ES-I3 (cell line): ENCODE measurements at regions not wholly inside any gene's neighbourhood (a gene's known extent, or its start where the extent isn't known, plus 50 kb on each side); places are given as distances from the start of the nearest gene placed in this dataset.
A peak's percentile ranks its signal among the peaks of the same experiment; 100 is the strongest.
"Not testable (repeated sequence)": the region's sequence is repeated elsewhere in the genome, so short reads cannot be mapped to it uniquely, and the experiment has no call there.

Source experiments
- H3K36me3 ChIP-seq: 2 replicates; pipeline ENCODE4 v1.6.1; 2013; ENCODE audit warnings: mild to moderate bottlenecking, low read length, control low read depth, moderate library complexity; ENCODE audit not compliant: insufficient read depth
- H3K4me1 ChIP-seq: 2 replicates; pipeline ENCODE4 v1.6.1; 2013; ENCODE audit warnings: mild to moderate bottlenecking, control low read depth, low read length; ENCODE audit not compliant: insufficient read depth
- H3K9ac ChIP-seq: 2 replicates; pipeline ENCODE4 v1.6.1; 2013; ENCODE audit warnings: low read depth, mild to moderate bottlenecking, low read length, moderate library complexity
- H3K9me3 ChIP-seq: 2 replicates; pipeline ENCODE4 v1.6.1; 2013; ENCODE audit warnings: mild to moderate bottlenecking, low read length, moderate library complexity; ENCODE audit not compliant: control insufficient read depth, insufficient read depth

DNA sequence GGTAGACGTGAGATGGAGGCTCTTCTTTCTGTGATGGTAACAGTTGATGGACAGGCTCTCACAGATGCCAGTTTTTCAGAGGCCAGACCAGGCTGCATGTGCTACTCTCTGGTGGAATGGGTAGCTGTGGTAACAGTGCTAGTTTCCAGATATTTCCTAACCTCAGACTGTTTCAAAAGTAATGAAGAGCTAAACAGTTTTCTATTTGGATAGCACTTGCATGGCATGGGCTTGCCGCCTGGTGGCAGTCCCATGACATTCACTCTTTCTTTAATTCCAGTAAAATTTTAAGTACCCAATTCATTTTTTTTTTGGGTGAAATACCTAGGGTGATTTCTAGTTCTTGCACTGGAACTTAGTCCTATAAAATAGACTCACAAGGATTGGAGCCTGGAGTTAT, 220.2 kb upstream of the MAD2L1 start:
- Histone ChIP-seq H3K36me3 (no peaks in the 10 kb centered on the region), H3K4me1 (no peaks in the 10 kb centered on the region), H3K9me3 (no peaks in the 10 kb centered on the region), H3K9ac (no peak overlapping the region)

GRCh38 chr4:120281581-120281980, 214.9 kb upstream of the MAD2L1 start:
- Histone ChIP-seq H3K9ac (no peak overlapping the region), H3K4me1 (peaks cover 6% of the 10 kb centered on the region; the same call in 1 of the 2 replicates)

GRCh38 chr4:120277391-120277790, 210.7 kb upstream of the MAD2L1 start:
- Histone ChIP-seq H3K36me3 (no peaks in the 10 kb centered on the region), H3K9me3 (no peaks in the 10 kb centered on the region), H3K4me1 (peaks cover 6% of the 10 kb centered on the region; the same call in 1 of the 2 replicates), H3K9ac (no peak overlapping the region)

More at GRCh38 chr4:120281581-120281980, 214.9 kb upstream of the MAD2L1 start:
- Histone ChIP-seq H3K9me3 (no peaks in the 10 kb centered on the region), H3K36me3 (no peaks in the 10 kb centered on the region)

DNA sequence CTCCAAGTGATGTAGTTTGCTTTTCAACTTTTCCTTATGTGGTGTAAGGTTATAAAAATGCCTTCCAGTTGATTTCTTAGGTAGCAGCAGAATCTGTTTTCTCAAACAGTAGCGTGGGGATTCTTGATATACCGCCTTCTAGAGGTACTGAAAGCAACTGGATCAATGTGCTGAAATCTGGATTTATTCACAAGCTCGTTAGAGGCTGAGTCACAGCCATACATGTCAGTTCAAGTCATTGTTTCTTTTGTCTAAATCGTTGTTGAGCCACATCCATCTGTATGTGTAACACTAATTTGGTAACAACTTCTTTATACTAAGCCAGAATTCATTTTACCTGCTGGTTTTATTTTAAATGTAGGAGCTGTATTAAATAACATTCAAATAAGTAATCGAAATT, 200.0 kb upstream of the MAD2L1 start:
- H3K36me3 ChIP-seq = no peaks in the 10 kb centered on the region
- no peak overlapping the region for H3K9ac ChIP-seq
- peaks cover 4% of the 10 kb centered on the region; the same call in 1 of the 2 replicates for H3K4me1 ChIP-seq
- no peaks in the 10 kb centered on the region for H3K9me3 ChIP-seq

DNA sequence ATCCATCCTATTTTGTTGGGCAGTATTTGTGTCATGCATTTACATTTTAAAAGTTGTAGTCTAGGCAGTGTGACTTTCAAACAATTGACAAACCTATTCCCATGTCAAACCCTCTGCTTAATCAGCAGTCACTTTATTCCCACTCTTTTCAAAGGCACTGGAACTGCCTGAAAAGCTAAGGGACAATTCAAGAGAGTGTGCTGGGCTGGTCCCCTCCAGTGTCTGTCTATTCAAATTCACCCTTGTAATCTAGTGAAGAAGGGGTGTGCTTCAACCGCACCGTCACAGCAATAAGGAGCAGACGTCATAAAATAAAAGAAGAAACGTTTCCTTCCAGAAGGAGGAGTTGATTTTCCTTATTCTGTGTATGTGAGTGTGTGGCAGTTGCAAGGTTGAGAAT, 197.0 kb upstream of the MAD2L1 start:
- Histone ChIP-seq H3K36me3 (no peaks in the 10 kb centered on the region), H3K4me1 (peaks cover 4% of the 10 kb centered on the region; the same call in 1 of the 2 replicates), H3K9ac (no peak overlapping the region), H3K9me3 (no peaks in the 10 kb centered on the region)

DNA sequence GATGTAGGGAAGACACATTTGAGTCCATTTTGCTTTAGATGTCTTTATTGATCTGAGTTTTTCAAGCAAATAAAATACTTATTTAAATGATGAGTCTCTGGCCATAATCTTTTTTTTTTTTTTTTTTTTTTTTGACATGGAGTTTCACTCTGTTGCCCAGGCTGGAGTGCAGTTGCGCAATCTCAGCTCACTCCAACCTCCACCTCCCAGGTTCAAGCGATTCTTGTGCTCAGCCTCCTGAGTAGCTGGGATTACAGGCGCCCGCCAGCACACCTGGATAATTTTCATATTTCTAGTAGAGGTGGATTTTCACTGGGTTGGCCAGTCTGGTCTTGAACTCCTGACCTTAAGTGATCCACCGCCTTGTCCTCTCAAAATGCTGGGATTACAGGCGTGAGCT, 194.5 kb upstream of the MAD2L1 start:
- Histone ChIP-seq H3K9me3 (no peaks in the 10 kb centered on the region), H3K4me1 (peaks cover 8% of the 10 kb centered on the region; the same call in 1 of the 2 replicates), H3K9ac (no peak overlapping the region), H3K36me3 (no peaks in the 10 kb centered on the region)

DNA sequence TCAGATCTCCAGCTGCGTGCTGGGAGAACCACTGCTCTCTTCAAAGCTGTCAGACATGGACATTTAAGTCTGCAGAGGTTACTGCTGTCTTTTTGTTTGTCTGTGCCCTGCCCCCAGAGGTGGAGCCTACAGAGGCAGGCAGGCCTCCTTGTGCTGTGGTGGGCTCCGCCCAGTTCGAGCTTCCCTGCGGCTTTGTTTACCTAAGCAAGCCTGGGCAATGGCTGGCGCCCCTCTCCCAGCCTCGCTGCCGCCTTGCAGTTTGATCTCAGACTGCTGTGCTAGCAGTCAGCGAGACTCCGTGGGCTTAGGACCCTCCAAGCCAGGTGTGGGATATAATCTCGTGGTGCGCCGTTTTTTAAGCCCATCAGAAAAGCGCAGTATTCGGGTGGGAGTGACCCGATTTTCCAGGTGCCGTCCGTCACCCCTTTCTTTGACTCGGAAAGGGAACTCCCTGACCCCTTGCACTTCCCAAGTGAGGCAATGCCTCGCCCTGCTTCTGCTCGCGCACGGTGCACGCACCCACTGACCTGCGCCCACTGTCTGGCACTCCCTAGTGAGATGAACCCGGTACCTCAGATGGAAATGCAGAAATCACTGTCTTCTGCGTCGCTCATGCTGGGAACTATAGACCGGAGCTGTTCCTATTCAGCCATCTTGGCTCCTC, 189.6 kb upstream of the MAD2L1 start:
- peak overlapping the region; percentile 70 for H3K9ac ChIP-seq
- H3K36me3 ChIP-seq, H3K9me3 ChIP-seq, H3K4me1 ChIP-seq: not testable (repeated sequence)

DNA sequence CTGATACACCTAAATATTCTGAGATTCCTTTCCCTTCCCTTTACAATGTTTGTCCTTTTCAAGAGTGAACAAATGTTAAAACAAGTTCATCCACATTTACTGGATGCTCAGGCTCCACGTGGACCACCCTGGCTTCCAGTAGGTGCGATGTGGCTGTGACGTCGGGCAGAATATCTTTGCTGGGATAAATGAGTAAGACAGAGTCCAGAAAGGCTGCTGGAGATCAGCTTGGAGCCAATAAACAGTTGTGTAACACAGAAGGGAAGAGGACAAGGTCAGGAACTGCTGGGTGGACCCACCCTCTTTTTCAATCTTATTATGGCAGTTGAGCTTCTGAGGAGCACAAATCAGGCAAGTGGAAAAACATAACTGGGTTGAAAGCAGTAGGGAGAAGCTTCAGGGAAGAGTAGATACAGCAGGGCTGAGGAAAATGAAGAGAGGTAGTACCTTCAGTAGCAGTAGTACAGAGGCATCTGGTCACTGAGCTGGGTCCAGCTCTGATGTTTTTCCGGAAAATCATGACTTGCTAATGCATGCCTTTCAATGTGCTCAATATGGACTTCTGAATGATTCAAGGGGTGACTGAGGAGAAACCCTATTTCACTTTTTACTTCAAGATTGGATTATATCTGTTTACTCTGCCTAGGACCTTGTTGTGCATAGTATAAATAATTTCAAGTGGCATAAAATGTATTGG, 171.8 kb upstream of the MAD2L1 start:
- no peaks in the 10 kb centered on the region for H3K4me1 ChIP-seq
- H3K9me3 ChIP-seq = no peaks in the 10 kb centered on the region
- no peak overlapping the region for H3K9ac ChIP-seq
- no peaks in the 10 kb centered on the region for H3K36me3 ChIP-seq

- H3K36me3 ChIP-seq = no peaks in the 10 kb centered on the region
- no peaks in the 10 kb centered on the region for H3K9me3 ChIP-seq
- H3K9ac ChIP-seq = no peak overlapping the region
- no peaks in the 10 kb centered on the region for H3K4me1 ChIP-seq
Measured at GRCh38 chr4:120236873-120237272, 170.2 kb upstream of the MAD2L1 start.

- Histone ChIP-seq H3K9me3 (no peaks in the 10 kb centered on the region), H3K4me1 (no peaks in the 10 kb centered on the region), H3K36me3 (no peaks in the 10 kb centered on the region), H3K9ac (no peak overlapping the region)
Measured at GRCh38 chr4:120232050-120232449, 165.4 kb upstream of the MAD2L1 start.

DNA sequence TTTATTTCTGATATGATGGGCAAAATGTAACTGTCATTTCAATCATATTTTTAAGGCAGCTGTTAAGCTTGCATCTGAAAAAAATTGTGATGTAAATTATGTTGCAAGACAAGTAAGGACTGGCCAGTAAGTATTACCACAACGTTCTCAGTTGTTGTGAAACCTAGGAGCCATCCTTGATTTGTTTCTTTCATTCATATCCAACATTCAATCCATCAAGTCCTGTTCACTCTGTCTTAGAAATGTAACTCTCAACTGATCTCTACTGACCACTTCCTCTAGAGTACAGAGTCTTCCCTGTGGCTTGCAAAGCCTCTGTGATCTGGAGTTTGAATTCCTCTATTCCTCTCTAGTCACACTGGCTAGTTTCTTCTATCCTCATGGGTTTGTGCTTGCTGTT, 161.4 kb upstream of the MAD2L1 start:
- Histone ChIP-seq H3K9me3 (no peaks in the 10 kb centered on the region), H3K4me1 (no peaks in the 10 kb centered on the region), H3K9ac (no peak overlapping the region), H3K36me3 (no peaks in the 10 kb centered on the region)

DNA sequence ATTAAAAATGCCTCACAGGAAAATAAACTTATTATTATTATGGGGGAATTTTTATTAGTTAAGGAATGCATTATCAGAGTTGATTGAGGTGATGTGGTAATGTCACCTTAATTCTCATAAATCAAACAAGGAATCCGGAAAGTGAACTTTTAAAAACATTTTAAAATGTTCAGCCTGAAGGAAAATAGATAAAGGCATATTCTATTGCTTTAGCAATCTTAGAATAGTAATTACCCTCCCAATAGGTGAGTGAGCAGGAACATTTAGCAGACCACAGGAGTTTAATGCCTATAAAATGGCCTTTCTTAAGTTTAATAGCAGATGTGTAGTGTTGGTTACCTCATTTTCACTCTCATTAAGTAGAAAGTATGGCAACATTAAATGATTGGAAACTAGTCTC, 160.9 kb upstream of the MAD2L1 start:
- no peaks in the 10 kb centered on the region for H3K9me3 ChIP-seq
- H3K9ac ChIP-seq = no peak overlapping the region
- no peaks in the 10 kb centered on the region for H3K4me1 ChIP-seq
- H3K36me3 ChIP-seq = no peaks in the 10 kb centered on the region

GRCh38 chr4:120225527-120225926, 158.9 kb upstream of the MAD2L1 start:
- H3K9ac ChIP-seq = no peak overlapping the region
- no peaks in the 10 kb centered on the region for H3K4me1 ChIP-seq
- no peaks in the 10 kb centered on the region for H3K36me3 ChIP-seq
- H3K9me3 ChIP-seq = no peaks in the 10 kb centered on the region

GRCh38 chr4:120218981-120219380, 152.3 kb upstream of the MAD2L1 start:
- Histone ChIP-seq H3K36me3 (no peaks in the 10 kb centered on the region), H3K4me1 (no peaks in the 10 kb centered on the region), H3K9ac (no peak overlapping the region), H3K9me3 (no peaks in the 10 kb centered on the region)

DNA sequence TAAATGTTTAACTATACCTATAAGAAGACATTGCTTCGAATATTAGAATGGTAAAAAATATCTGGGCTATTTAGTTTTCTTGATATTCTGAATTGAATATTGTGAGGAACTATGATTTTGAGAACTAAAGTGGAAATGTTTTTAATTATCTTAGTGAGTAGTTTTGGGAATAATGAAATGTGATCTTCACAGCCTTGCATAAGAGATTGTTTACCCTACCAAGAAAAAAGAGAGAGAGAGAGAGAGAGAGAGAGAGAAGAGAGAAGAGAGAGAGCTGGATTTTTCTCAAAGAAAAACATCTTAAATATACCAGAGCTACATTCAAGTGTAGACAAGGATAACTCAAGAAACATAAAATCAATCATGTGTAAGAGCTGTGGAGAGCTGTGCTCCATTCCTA, 148.7 kb upstream of the MAD2L1 start:
- Histone ChIP-seq H3K4me1 (no peaks in the 10 kb centered on the region), H3K9ac (no peak overlapping the region), H3K9me3 (no peaks in the 10 kb centered on the region), H3K36me3 (no peaks in the 10 kb centered on the region)
